H9 (cell line): ENCODE measurements at regions not wholly inside any gene's neighbourhood (a gene's known extent, or its start where the extent isn't known, plus 50 kb on each side); places are given as distances from the start of the nearest gene placed in this dataset.

ENCODE experiments used
- DNase-seq: peaks from one replicate; pipeline ENCODE4 v3.0.0-alpha.2; 2017
- H2AFZ ChIP-seq: one replicate; pipeline ENCODE4 v1.6.1; 2013; ENCODE audit warnings: mild to moderate bottlenecking, low read length, control low read depth, moderate library complexity
- H2AK5ac ChIP-seq: 2 replicates; pipeline ENCODE4 v1.6.1; 2013; ENCODE audit warnings: low read length, control low read depth, mixed read lengths; ENCODE audit not compliant: insufficient read length
- H2BK120ac ChIP-seq: one replicate; pipeline ENCODE4 v1.6.1; 2013; ENCODE audit warnings: low read depth, mild to moderate bottlenecking, low read length, control low read depth, inconsistent platforms; ENCODE audit not compliant: poor library complexity, severe bottlenecking
- H2BK12ac ChIP-seq: 2 replicates; pipeline ENCODE4 v1.6.1; 2013; ENCODE audit warnings: low read length, control low read depth, mixed read lengths, low read depth; ENCODE audit not compliant: insufficient read length
- H2BK15ac ChIP-seq: 2 replicates; pipeline ENCODE4 v1.6.1; 2013; ENCODE audit warnings: low read depth, low read length, control low read depth
- H2BK20ac ChIP-seq: one replicate; pipeline ENCODE4 v1.6.1; 2013; ENCODE audit warnings: low read depth, mild to moderate bottlenecking, low read length, control low read depth, inconsistent platforms; ENCODE audit not compliant: poor library complexity, severe bottlenecking
- H2BK5ac ChIP-seq: 2 replicates; pipeline ENCODE4 v1.6.1; 2013; ENCODE audit warnings: low read length, control low read depth, mixed read lengths; ENCODE audit not compliant: insufficient read length
- H3K14ac ChIP-seq: 2 replicates; pipeline ENCODE4 v1.6.1; 2013; ENCODE audit warnings: low read length, control low read depth; ENCODE audit not compliant: insufficient read depth
- H3K18ac ChIP-seq: 2 replicates; pipeline ENCODE4 v1.6.1; 2013; ENCODE audit warnings: low read depth, mild to moderate bottlenecking, mixed read lengths, low read length, control low read depth; ENCODE audit not compliant: insufficient read length
- H3K23ac ChIP-seq: 2 replicates; pipeline ENCODE4 v1.6.1; 2013; ENCODE audit warnings: low read length, control low read depth, mixed read lengths, low read depth; ENCODE audit not compliant: insufficient read length
- H3K23me2 ChIP-seq: 2 replicates; pipeline ENCODE4 v1.6.1; 2013; ENCODE audit warnings: low read depth, mild to moderate bottlenecking, mixed read lengths, low read length, control low read depth; ENCODE audit not compliant: insufficient read length, poor library complexity, severe bottlenecking
- H3K27ac ChIP-seq: 2 replicates; pipeline ENCODE4 v1.5.1; 2013; ENCODE audit warnings: low read length, control low read depth, mixed read lengths, low read depth; ENCODE audit not compliant: insufficient read length
- H3K27me3 ChIP-seq: 2 replicates; pipeline ENCODE4 v1.6.1; 2013; ENCODE audit warnings: low read length, control low read depth, inconsistent platforms; ENCODE audit not compliant: insufficient read depth
- H3K4ac ChIP-seq: 2 replicates; pipeline ENCODE4 v1.6.1; 2013; ENCODE audit warnings: low read depth, mild to moderate bottlenecking, control low read depth, inconsistent platforms, low read length, moderate library complexity
- H3K4me1 ChIP-seq: 2 replicates; pipeline ENCODE4 v1.6.1; 2013; ENCODE audit warnings: low read length, control low read depth, inconsistent platforms; ENCODE audit not compliant: insufficient read depth
- H3K4me2 ChIP-seq: 2 replicates; pipeline ENCODE4 v1.6.1; 2013; ENCODE audit warnings: low read length, control low read depth, mixed read lengths; ENCODE audit not compliant: insufficient read length, insufficient read depth
- H3K56ac ChIP-seq: 2 replicates; pipeline ENCODE4 v1.6.1; 2013; ENCODE audit warnings: low read depth, mild to moderate bottlenecking, mixed read lengths, low read length, control low read depth; ENCODE audit not compliant: insufficient read length
- H3K79me1 ChIP-seq: 2 replicates; pipeline ENCODE4 v1.6.1; 2013; ENCODE audit warnings: low read depth, mild to moderate bottlenecking, moderate library complexity, low read length, control low read depth, inconsistent platforms; ENCODE audit not compliant: insufficient read depth, poor library complexity, severe bottlenecking
- H3K79me2 ChIP-seq: 2 replicates; pipeline ENCODE4 v1.6.1; 2013; ENCODE audit warnings: low read length, control low read depth, inconsistent platforms; ENCODE audit not compliant: insufficient read depth
- H3K9ac ChIP-seq: 2 replicates; pipeline ENCODE4 v1.6.1; 2013; ENCODE audit warnings: low read length, control low read depth, mixed read lengths; ENCODE audit not compliant: insufficient read length; ENCODE audit errors: extremely low read depth
- H3K9me3 ChIP-seq: one replicate; pipeline ENCODE4 v1.6.1; 2013; ENCODE audit warnings: low read depth, low read length, inconsistent platforms; ENCODE audit not compliant: control insufficient read depth
- H3T11ph ChIP-seq: one replicate; pipeline ENCODE4 v1.6.1; 2013; ENCODE audit warnings: mild to moderate bottlenecking, low read length, control low read depth, inconsistent platforms
- H4K20me1 ChIP-seq: one replicate; pipeline ENCODE4 v1.6.1; 2013; ENCODE audit not compliant: control insufficient read depth, insufficient read length, insufficient read depth
- H4K5ac ChIP-seq: 2 replicates; pipeline ENCODE4 v1.6.1; 2013; ENCODE audit warnings: low read depth, mild to moderate bottlenecking, mixed read lengths, low read length, control low read depth; ENCODE audit not compliant: insufficient read length
- H4K8ac ChIP-seq: replicated peaks from 2 replicates; pipeline ENCODE4 v1.6.1; 2013; ENCODE audit warnings: low read length, control low read depth, mixed read lengths, low read depth; ENCODE audit not compliant: insufficient read length
- H4K91ac ChIP-seq: 2 replicates; pipeline ENCODE4 v1.6.1; 2013; ENCODE audit warnings: low read depth, mild to moderate bottlenecking, moderate library complexity, mixed read lengths, low read length, control low read depth; ENCODE audit not compliant: insufficient read length
- H3K27ac Mint-ChIP-seq, 3 experiments: 2 replicates in 2 of 3; 3 replicates in 1 of 3; pipeline ENCODE4 v1.8.0; 2020 to 2021; ENCODE audit warnings: mixed read lengths in 3 of 3, mild to moderate bottlenecking in 1 of 3, moderate library complexity in 1 of 3
- H3K27me3 Mint-ChIP-seq: 2 replicates; pipeline ENCODE4 v1.8.0; 2021; ENCODE audit warnings: low read depth, mild to moderate bottlenecking, moderate library complexity, mixed read lengths
- H3K36me3 Mint-ChIP-seq, 3 experiments: 2 replicates in 2 of 3; 3 replicates in 1 of 3; pipeline ENCODE4 v1.8.0; 2020 to 2021; ENCODE audit warnings: low read depth in 3 of 3, mixed read lengths in 3 of 3; ENCODE audit not compliant: insufficient read depth in 1 of 3
- H3K4me1 Mint-ChIP-seq, 2 experiments: 2 replicates each; pipeline ENCODE4 v1.8.0; 2020; ENCODE audit warnings: mixed read lengths in 2 of 2
- H3K4me3 Mint-ChIP-seq, 2 experiments: 2 replicates in 1 of 2; 3 replicates in 1 of 2; pipeline ENCODE4 v1.8.0; 2020 to 2021; ENCODE audit warnings: mild to moderate bottlenecking in 2 of 2, mixed read lengths in 2 of 2, moderate library complexity in 1 of 2
- H3K9me3 Mint-ChIP-seq, 2 experiments: 2 replicates in 1 of 2; 3 replicates in 1 of 2; pipeline ENCODE4 v1.8.0; 2020; ENCODE audit warnings: mild to moderate bottlenecking in 2 of 2, mixed read lengths in 2 of 2, moderate library complexity in 1 of 2
- CTCF ChIP-seq: fragments of 200-600 bp; sonication (generic); conservative IDR thresholded peaks from 3 replicates; pipeline ENCODE4 v1.8.0; 2021; ENCODE audit warnings: antibody characterized with exemption, mild to moderate bottlenecking
- WGBS: extraction: QIAGEN DNeasy Blood & Tissue Kit; methylation state at CpG from one replicate; pipeline ENCODE4 v1.1.7; 2013; ENCODE audit warnings: missing lambda C conversion rate, low lambda C conversion rate, mixed read lengths; ENCODE audit not compliant: insufficient read length; ENCODE audit errors: extremely low coverage; 5-methylcytosine and 5-hydroxymethylcytosine counted together

- no peaks in the 10 kb centered on the region for H3K27me3 Mint-ChIP-seq
- no peaks in the 10 kb centered on the region; a peak in 1 of 5 replicates for H3K9me3 Mint-ChIP-seq
Observed at GRCh38 chr4:149980121-149980682, 98.0 kb upstream of the DCLK2 start.

More at GRCh38 chr4:149980121-149980682, 98.0 kb upstream of the DCLK2 start:
- DNase-seq = no peak
- H3K56ac ChIP-seq = no peak overlapping the region
- no peaks in the 10 kb centered on the region for H3K9me3 ChIP-seq
- no peak for TF ChIP-seq CTCF
- H3K27me3 ChIP-seq = no peaks in the 10 kb centered on the region
- WGBS = no CpG with 5 or more reads among the region's 7 CpGs
- no peak overlapping the region for H3T11ph ChIP-seq
- no peaks in the 10 kb centered on the region for H3K23me2 ChIP-seq
- no peak overlapping the region for H4K91ac ChIP-seq
- H2BK120ac ChIP-seq = no peak overlapping the region
- H3K4me1 Mint-ChIP-seq = no peaks in the 10 kb centered on the region
- H3K79me1 ChIP-seq = no peaks in the 10 kb centered on the region
- no peak overlapping the region for H2BK12ac ChIP-seq
- no peak overlapping the region for H2BK20ac ChIP-seq
- H2AFZ ChIP-seq = no peak overlapping the region
- no peaks in the 10 kb centered on the region for H3K4me1 ChIP-seq
- H3K79me2 ChIP-seq = no peaks in the 10 kb centered on the region
- no peaks in the 10 kb centered on the region for H4K20me1 ChIP-seq
- H4K8ac ChIP-seq = no peak overlapping the region
- no peak overlapping the region for H3K27ac Mint-ChIP-seq
- no peak overlapping the region for H2AK5ac ChIP-seq
- no peak overlapping the region for H3K4me3 Mint-ChIP-seq
- no peak overlapping the region for H4K5ac ChIP-seq
- no peaks in the 10 kb centered on the region for H3K36me3 Mint-ChIP-seq
- no peak overlapping the region for H3K9ac ChIP-seq
- no peak overlapping the region for H3K23ac ChIP-seq
- no peak overlapping the region for H2BK5ac ChIP-seq
- H3K18ac ChIP-seq = no peak overlapping the region
- H3K4ac ChIP-seq = no peak overlapping the region
- H3K14ac ChIP-seq = no peak overlapping the region
- H3K4me2 ChIP-seq = no peak overlapping the region
- no peak overlapping the region for H2BK15ac ChIP-seq
- no peak overlapping the region for H3K27ac ChIP-seq
